Urothelium cell line (cell line): ENCODE measurements at regions not wholly inside any gene's neighbourhood (a gene's known extent, or its start where the extent isn't known, plus 50 kb on each side); places are given as distances from the start of the nearest gene placed in this dataset.
A peak's percentile ranks its signal among the peaks of the same experiment; 100 is the strongest.

Source experiments
- DNase-seq: peaks from one replicate; pipeline ENCODE4 v3.0.0; 2011; ENCODE audit warnings: low spot score, mixed read lengths
- FAIRE-seq: peaks from 2 replicates; lab custom pipeline; 2011; peaks lifted over from hg19 to GRCh38; lab: Jason Lieb, UNC

- no peak for DNase-seq
- FAIRE-seq = no peak
These were observed 50.0 kb upstream of the LCTL start for GRCh38 chr15:66615846-66616245.

- no peak for FAIRE-seq
These were observed 51.6 kb upstream of the LCTL start for GRCh38 chr15:66617137-66618090.

GRCh38 chr15:66619152-66619903 is 53.5 kb upstream of the LCTL start:
- no peak for FAIRE-seq
- peak; percentile 91 for DNase-seq

More at GRCh38 chr15:66617137-66618090, 51.6 kb upstream of the LCTL start:
- DNase-seq = peak; percentile 81

- no peak for FAIRE-seq
- no peak for DNase-seq
These were observed 54.5 kb upstream of the LCTL start for GRCh38 chr15:66620341-66620740.

GRCh38 chr15:66620744-66621344 is 55.0 kb upstream of the LCTL start:
- FAIRE-seq = no peak
- no peak for DNase-seq

- no peak for DNase-seq
These were observed 56.0 kb upstream of the LCTL start for GRCh38 chr15:66621491-66622467.

GRCh38 chr15:66622591-66623022 is 56.8 kb upstream of the LCTL start:
- DNase-seq = no peak
- no peak for FAIRE-seq

More at GRCh38 chr15:66621491-66622467, 56.0 kb upstream of the LCTL start:
- FAIRE-seq = no peak

GRCh38 chr15:66623801-66624453 is 58.1 kb upstream of the LCTL start:
- FAIRE-seq (no peak), DNase-seq (no peak)

GRCh38 chr15:66625531-66625930 is 59.7 kb upstream of the LCTL start:
- FAIRE-seq (no peak), DNase-seq (no peak)

- no peak for FAIRE-seq
- no peak for DNase-seq
These were observed 60.2 kb upstream of the LCTL start for GRCh38 chr15:66625974-66626373.

GRCh38 chr15:66628976-66629723 is 63.4 kb upstream of the LCTL start:
- no peak for DNase-seq
- FAIRE-seq = no peak

GRCh38 chr15:66629817-66630576 is 64.2 kb upstream of the LCTL start:
- FAIRE-seq (no peak), DNase-seq (no peak)

- FAIRE-seq (no peak), DNase-seq (no peak)
These were observed 65.1 kb upstream of the LCTL start for GRCh38 chr15:66630801-66631351.

GRCh38 chr15:66631616-66632263 is 65.9 kb upstream of the LCTL start:
- FAIRE-seq (no peak), DNase-seq (no peak)

GRCh38 chr15:66633041-66633937 is 67.5 kb upstream of the LCTL start:
- DNase-seq = no peak
- FAIRE-seq = no peak

- DNase-seq (no peak), FAIRE-seq (no peak)
These were observed 68.1 kb upstream of the LCTL start for GRCh38 chr15:66633938-66634250.

GRCh38 chr15:66634540-66634939 is 67.5 kb upstream of the SMAD6 start:
- no peak for DNase-seq
- no peak for FAIRE-seq
